Epithelial cell of proximal tubule (primary cell): ENCODE measurements at regions not wholly inside any gene's neighbourhood (a gene's known extent, or its start where the extent isn't known, plus 50 kb on each side); places are given as distances from the start of the nearest gene placed in this dataset.
A peak's percentile ranks its signal among the peaks of the same experiment; 100 is the strongest.

Source experiments
- DNase-seq: peaks from one replicate; pipeline ENCODE4 v3.0.0-alpha.2; 2011; ENCODE audit warnings: low read depth
- H3K4me3 ChIP-seq: 2 replicates; pipeline ENCODE4 v1.5.1; 2011; ENCODE audit warnings: low read depth, mild to moderate bottlenecking, low read length
- CTCF ChIP-seq: conservative IDR thresholded peaks from 2 replicates; pipeline ENCODE4 v1.5.1; 2012; ENCODE audit warnings: low read depth, mild to moderate bottlenecking, low read length

GRCh38 chr13:99083981-99084380, 106.1 kb upstream of the DOCK9 start:
- TF ChIP-seq CTCF: no peak
- no peak for DNase-seq
- H3K4me3 ChIP-seq: no peak overlapping the region

- no peak for TF ChIP-seq CTCF
- H3K4me3 ChIP-seq: peak overlapping the region; percentile 98
Measured at GRCh38 chr13:99085139-99085807, 107.4 kb upstream of the DOCK9 start.

GRCh38 chr13:99085808-99086266, 108.0 kb upstream of the DOCK9 start:
- TF ChIP-seq CTCF: no peak
- DNase-seq: no peak
- H3K4me3 ChIP-seq: peak overlapping the region; percentile 98

More at GRCh38 chr13:99085139-99085807, 107.4 kb upstream of the DOCK9 start:
- no peak for DNase-seq

- no peak for DNase-seq
- H3K4me3 ChIP-seq: peak overlapping the region; percentile 98
- TF ChIP-seq CTCF: no peak
Measured at GRCh38 chr13:99086267-99087097, 108.6 kb upstream of the DOCK9 start.

- TF ChIP-seq CTCF: no peak
Measured at GRCh38 chr13:99087098-99087953, 109.5 kb upstream of the DOCK9 start.

GRCh38 chr13:99087954-99088491, 110.2 kb upstream of the DOCK9 start:
- H3K4me3 ChIP-seq: peak overlapping the region; percentile 98
- DNase-seq: no peak
- TF ChIP-seq CTCF: no peak

More at GRCh38 chr13:99087098-99087953, 109.5 kb upstream of the DOCK9 start:
- peak overlapping the region; percentile 98 for H3K4me3 ChIP-seq
- no peak for DNase-seq
